CD4-positive, alpha-beta T cell treated with Interleukin-2 at 100 ng/mL for 4 hours (primary cell): ENCODE measurements at regions not wholly inside any gene's neighbourhood (a gene's known extent, or its start where the extent isn't known, plus 50 kb on each side); places are given as distances from the start of the nearest gene placed in this dataset.

ENCODE experiments used
- DNase-seq: peaks from one replicate; pipeline ENCODE4 v3.0.0-alpha.2; 2020; ENCODE audit warnings: low spot score

- no peak for DNase-seq
These were observed 105.6 kb upstream of the TNFAIP3 start for GRCh38 chr6:137761487-137761886.

- DNase-seq, result peak; percentile 45
These were observed 104.6 kb upstream of the TNFAIP3 start for GRCh38 chr6:137762168-137763090.

- DNase-seq, result no peak
These were observed 103.6 kb upstream of the TNFAIP3 start for GRCh38 chr6:137763436-137763835.

DNA sequence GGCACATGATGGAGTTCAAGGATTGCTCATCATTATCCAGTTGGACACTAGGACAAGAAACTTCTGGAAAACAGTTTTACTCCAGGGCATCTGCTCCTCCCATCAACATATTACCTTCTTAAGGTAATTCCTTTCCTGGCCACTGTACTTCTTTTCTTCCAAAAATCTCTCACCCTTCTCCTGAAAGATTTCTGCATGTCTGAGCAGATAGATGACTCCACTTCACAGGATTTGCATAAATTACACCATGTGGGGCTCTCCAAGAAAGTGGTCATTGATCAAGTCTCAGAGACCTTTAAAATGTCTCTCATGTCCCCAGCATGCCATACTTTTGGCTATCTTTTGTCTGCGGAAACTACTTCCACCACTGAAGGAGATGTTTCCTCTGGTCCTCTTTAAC, 103.2 kb upstream of the TNFAIP3 start:
- DNase-seq, result no peak

- DNase-seq, result no peak
These were observed 102.6 kb upstream of the TNFAIP3 start for GRCh38 chr6:137764464-137764863.

- DNase-seq, result no peak
These were observed 102.0 kb upstream of the TNFAIP3 start for GRCh38 chr6:137765059-137765458.

DNA sequence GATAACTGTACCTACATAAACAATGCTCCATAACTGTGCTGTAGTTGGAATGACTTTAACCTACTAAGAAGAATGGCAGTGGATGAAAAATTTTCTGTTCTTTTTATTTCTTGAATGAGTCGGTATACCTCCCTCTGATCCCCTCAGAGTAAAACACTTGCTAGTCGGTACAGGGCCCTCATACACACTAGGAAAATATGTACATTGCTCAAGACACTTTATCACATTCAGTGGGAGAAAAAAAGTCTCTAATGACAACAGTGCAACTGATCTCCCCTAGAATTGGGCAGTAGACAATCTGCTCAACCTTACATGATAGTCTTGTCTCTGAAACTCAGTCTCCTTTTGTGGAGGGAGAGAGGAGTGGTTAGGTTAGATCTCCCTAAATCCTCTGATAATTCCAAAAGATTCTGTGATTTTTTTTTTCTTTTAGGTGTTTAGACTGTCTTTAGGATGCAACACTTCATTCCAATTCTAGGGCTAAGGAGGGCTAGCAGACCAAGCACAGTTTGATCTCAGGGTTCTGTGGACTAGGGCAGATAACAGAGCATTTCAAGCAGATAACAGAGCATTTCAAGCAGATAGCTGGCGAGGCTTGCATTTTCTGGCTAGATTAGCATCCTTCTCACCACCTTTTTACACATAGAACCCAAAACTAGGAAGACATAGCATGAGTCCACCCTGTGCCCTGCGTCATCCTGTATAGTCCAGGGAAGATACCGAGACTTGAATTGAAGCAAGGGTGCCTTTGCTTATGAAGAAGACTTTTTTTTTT, 100.3 kb upstream of the TNFAIP3 start:
- DNase-seq, result no peak

DNA sequence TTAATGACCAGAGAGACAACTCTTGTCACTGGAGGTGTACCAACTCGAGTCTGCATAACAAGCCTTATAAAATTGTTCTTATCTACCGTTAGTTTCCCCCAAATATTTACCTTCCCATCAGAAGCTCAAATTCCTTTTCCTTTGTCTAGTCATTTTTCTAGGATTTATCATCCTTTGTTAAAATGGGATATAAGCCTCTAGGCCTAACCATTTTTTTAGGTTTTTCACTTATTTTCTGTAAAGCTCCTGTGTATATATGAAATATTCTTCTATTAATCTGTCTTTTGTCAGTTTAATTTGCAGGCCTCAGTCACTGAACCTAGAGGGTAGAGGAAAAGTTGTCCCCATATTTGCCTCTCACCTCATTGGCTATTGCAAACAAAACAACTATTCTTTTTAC, 99.6 kb upstream of the TNFAIP3 start:
- no peak for DNase-seq

- peak; percentile 22 for DNase-seq
These were observed 99.0 kb upstream of the TNFAIP3 start for GRCh38 chr6:137767911-137768690.

GRCh38 chr6:137768935-137769334, 98.1 kb upstream of the TNFAIP3 start:
- DNase-seq, result no peak

GRCh38 chr6:137769797-137770362, 97.2 kb upstream of the TNFAIP3 start:
- no peak for DNase-seq

DNA sequence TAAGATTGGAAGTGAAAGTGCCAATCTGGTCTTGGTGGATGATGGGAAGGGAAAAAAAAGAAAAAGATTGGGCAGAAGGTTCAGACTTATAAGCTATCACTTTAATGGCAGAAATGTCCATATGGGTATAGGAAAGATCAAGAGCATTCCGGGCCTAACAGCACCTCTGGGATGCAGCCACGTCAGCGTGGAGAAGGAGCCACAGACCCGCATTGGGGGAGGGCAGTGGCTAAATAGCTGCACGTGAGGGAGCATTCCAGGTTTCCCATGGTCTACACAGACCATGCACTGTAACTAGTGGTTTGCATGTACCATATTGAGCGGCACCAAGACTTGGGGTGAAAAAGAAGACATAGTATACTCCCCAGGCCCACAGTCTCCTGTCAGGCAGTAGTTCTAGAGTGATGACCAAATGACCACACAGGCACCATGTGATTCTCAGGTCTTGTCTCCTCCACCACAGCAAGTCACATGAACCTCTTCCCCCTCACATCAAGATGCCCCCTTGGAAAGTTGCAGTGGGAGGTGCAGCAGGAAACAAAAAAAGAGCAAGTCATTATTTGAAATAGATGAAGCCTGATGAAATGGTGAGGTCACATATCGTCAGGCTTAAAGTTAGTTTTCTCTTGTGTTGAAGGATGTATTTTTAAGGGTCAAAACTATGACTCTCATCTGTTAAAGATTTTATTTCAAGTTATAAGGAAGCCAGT, 94.4 kb upstream of the TNFAIP3 start:
- no peak for DNase-seq

- no peak for DNase-seq
These were observed 91.8 kb upstream of the TNFAIP3 start for GRCh38 chr6:137775227-137775626.

DNA sequence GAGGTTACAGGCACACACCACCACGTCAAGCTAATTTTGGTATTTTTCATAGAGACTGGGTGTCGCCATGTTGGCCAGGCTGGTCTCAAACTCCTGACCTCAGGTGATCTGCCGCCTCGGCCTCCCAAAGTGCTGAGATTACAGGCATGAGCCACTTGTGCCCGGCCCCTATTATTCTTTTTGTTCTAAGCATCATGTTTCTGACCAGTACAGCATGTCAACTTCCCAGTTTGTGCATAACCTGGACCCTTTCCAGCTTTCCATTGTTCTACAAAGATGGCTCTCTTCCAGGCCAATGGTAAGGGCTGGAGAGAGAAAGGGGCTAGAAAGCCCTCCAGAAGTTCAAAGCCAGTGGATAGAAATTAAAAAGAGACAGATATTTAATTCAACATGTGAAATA, 91.3 kb upstream of the TNFAIP3 start:
- no peak for DNase-seq

DNA sequence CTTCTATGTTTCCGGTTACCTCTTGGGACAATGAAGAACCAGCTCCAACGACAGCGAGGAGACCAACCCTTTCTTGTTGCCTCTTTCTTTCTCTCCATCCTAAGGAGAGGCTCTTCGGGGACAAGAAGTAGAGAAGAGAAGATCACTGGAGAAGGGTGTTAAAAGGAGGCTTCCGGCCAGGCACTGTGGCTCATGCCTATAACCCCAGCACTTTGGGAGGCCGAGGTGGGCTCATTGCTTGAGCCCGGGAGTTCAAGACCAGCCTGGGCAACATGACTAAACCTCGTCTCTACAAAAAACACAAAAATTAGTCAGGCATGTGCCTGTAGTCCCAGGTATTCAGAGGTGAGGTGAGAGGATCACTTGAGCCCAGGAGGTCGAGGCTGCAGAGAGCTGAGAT, 90.8 kb upstream of the TNFAIP3 start:
- no peak for DNase-seq

GRCh38 chr6:137776786-137777686, 90.0 kb upstream of the TNFAIP3 start:
- DNase-seq, result no peak

DNA sequence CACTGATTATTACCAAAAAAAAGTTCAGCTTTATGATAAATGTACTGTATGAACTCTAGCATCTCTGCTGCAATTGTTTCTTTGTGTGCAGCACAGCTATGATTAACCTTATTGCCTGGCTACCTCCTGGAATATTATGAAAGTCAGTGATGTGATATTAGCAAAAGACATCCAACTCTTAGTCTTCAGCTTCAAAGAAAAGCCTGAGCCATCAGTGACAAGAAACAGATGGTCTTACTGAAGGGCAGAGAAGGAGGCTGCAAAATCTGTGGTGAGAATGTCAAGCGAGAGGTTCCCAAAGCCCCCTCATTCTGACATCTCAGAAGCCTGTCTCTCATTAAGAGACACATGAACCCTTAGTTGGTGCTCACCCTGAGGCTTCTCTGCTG, 89.4 kb upstream of the TNFAIP3 start:
- DNase-seq, result no peak

- no peak for DNase-seq
These were observed 87.1 kb upstream of the TNFAIP3 start for GRCh38 chr6:137779982-137780381.

GRCh38 chr6:137780447-137781034, 86.5 kb upstream of the TNFAIP3 start:
- no peak for DNase-seq

GRCh38 chr6:137781639-137782038, 85.4 kb upstream of the TNFAIP3 start:
- DNase-seq, result no peak
